Cardiac fibroblast (primary cell): ENCODE measurements at regions not wholly inside any gene's neighbourhood (a gene's known extent, or its start where the extent isn't known, plus 50 kb on each side); places are given as distances from the start of the nearest gene placed in this dataset.

Experiments used
- DNase-seq, 2 donors: peaks; one replicate each; pipeline versions ENCODE4 v3.0.0 to v3.0.0-alpha.2; 2010; ENCODE audit warnings: low read depth in 2 of 2
- H3K4me3 ChIP-seq, 2 donors: replicated peaks in 1 of 2; 1 replicate in 1 of 2; 2 replicates in 1 of 2; pipeline ENCODE4 v1.5.1; 2011; ENCODE audit warnings: low read depth in 2 of 2, low read length in 2 of 2, mild to moderate bottlenecking in 2 of 2, moderate library complexity in 1 of 2
- TF ChIP-seq, protein P1 (sequence below): IDR thresholded peaks from one replicate; pipeline ENCODE4 v1.5.1; 2011; ENCODE audit warnings: low read depth, mild to moderate bottlenecking, low read length, inconsistent platforms

DNA sequence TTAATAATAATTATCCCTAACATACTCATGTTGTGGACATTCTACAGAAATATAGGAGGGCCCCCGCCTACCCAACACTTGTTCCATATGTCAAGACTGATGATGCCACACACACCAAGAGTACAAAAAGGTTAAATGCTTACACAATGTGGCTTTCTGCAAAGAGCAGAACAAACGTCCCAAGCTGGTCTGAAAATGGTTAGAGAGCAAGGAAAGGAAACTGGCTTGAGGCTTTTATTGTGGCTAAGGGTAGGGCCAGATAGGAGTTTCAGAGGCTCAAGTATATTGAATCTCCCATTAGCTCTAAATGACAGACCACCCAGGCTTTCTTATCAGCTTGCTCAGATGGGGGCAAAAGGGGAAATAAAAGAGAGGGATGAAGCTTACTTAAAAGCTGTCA, 134.1 kb upstream of the C1QTNF7 start:
- DNase-seq = no peak
- TF ChIP-seq, protein P1, sequence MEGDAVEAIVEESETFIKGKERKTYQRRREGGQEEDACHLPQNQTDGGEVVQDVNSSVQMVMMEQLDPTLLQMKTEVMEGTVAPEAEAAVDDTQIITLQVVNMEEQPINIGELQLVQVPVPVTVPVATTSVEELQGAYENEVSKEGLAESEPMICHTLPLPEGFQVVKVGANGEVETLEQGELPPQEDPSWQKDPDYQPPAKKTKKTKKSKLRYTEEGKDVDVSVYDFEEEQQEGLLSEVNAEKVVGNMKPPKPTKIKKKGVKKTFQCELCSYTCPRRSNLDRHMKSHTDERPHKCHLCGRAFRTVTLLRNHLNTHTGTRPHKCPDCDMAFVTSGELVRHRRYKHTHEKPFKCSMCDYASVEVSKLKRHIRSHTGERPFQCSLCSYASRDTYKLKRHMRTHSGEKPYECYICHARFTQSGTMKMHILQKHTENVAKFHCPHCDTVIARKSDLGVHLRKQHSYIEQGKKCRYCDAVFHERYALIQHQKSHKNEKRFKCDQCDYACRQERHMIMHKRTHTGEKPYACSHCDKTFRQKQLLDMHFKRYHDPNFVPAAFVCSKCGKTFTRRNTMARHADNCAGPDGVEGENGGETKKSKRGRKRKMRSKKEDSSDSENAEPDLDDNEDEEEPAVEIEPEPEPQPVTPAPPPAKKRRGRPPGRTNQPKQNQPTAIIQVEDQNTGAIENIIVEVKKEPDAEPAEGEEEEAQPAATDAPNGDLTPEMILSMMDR = no peak
- no peak overlapping the region for H3K4me3 ChIP-seq

DNA sequence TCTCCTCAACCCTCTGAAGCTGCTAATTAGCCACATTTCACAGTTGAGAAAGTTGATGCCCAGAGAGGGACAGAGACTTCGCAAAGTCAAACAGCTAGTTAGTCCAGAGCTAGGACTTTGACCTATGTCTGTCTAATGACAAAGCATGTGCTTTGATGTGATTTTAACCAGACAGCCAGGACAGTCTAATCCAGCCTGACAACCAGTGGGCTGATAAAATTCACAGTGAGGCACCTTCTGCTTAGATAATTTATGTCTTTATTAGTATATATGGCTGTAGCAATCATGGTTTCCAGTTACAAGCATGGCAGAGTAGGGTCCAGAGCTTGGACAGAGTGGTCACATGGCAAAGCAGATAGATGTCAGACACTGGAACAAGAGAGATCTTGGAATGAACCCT, 133.6 kb upstream of the C1QTNF7 start:
- no peak overlapping the region for H3K4me3 ChIP-seq
- TF ChIP-seq, protein P1 = no peak

DNA sequence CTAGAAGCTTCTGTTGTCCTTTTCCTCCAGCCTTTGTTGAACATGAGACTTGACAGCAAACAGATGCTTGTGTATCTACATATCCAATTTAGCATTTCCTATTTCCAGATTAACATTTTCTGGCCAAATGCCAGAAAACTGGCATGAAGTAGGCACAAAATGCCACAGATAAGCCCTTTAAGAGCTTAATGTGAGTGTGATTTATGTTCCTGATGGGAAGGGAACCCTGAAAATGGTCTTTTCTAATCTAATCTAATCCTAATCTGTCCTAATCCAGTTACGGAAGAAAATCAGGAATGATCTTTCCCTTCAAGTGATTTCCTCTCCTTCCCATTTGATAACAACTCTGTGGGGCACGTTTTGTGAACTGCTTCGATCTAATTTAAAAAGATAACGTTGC, 133.0 kb upstream of the C1QTNF7 start:
- no peak for DNase-seq

More for the DNA sequence above, 133.6 kb upstream of the C1QTNF7 start:
- no peak for DNase-seq

DNA sequence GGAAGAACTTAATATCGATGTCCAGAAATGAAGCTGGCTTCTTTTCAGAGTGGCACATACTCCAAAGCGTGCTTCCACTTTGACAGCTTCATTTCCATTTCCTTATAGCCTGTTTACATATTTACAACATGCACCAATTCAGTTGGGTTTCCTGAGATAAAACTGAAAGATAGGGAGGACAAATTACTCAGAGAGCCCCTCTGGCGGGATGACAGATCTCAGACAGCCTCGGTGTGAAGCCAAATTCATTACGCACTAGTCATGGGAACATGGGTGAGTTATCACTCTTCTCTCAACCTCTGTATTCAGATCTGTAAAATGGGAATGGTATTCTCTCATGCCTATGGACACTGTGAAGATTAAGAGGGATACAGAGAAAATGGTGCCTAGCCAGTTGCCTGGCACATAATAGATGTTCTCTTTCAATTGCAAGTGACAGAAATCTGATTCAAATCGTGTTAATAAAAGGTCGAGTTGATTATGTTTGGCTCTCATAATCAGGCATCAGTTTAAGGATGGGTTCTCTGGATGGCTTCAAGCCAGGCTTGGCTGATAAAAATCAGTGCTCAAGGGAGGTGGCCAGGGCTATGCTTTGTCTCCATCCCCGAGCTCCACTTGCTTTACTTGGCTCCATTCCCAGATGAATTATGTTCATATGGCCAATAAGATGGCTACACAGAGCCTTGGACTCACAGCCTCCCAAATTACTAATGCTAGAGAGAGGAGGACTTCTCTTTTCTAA, 132.2 kb upstream of the C1QTNF7 start:
- peak; percentile 4 to 49 for DNase-seq
- no peak overlapping the region for H3K4me3 ChIP-seq
- TF ChIP-seq, protein P1 = no peak

More for the DNA sequence above, 133.0 kb upstream of the C1QTNF7 start:
- H3K4me3 ChIP-seq = no peak overlapping the region
- TF ChIP-seq, protein P1 = no peak

DNA sequence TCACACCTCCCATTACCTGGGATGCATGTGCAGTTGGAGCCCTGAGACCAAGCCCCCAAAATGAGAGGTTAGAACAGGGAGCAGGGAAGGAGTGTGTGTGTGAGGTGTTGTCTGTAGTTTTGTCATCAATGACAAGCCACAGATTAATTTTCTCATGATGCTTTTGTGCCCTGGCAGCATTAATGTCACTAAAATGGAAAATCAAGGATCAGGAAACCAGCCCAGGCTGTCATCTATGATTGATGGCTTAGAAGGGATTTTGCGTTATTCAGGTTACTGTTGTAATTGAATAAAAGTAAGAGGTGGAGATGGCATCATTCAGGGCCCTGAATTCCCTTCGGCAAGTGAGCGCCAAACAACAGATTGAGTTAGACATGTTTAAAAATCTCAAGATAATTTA, 130.5 kb upstream of the C1QTNF7 start:
- TF ChIP-seq, protein P1 = no peak
- no peak for DNase-seq
- H3K4me3 ChIP-seq = no peak overlapping the region

DNA sequence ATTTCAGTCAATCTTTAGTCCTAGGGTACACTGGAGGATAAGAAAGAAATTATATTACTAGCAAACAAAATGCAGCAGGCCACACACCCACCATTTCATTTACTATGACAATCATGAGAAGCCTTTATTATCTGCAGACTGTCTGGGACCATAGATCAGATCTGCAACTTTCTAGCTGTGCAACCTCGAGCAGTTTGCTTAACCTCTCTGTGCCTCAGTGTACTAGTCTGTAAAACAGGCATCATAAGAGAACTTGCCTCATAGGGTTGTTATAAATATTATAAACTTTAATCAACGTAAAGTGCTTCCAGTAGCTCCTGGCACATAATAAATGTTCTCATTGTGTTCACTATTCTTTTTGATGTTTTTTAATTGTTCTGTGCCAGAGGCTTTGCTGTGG, 128.2 kb upstream of the C1QTNF7 start:
- DNase-seq = no peak
- no peak overlapping the region for H3K4me3 ChIP-seq
- TF ChIP-seq, protein P1 = no peak
